GM18505 (cell line): ENCODE measurements at regions not wholly inside any gene's neighbourhood (a gene's known extent, or its start where the extent isn't known, plus 50 kb on each side); places are given as distances from the start of the nearest gene placed in this dataset.

Source experiments
- ATAC-seq: cut with Tn5 transposase; IDR thresholded peaks from one replicate; pipeline ENCODE4 v1.9.1; 2021; ENCODE audit not compliant: unreplicated experiment
- POLR2A ChIP-seq: IDR thresholded peaks from 4 replicates; pipeline ENCODE4 v1.6.1; 2011; ENCODE audit warnings: borderline replicate concordance; ENCODE audit not compliant: insufficient read depth, insufficient read length; ENCODE audit errors: extremely low read depth

DNA sequence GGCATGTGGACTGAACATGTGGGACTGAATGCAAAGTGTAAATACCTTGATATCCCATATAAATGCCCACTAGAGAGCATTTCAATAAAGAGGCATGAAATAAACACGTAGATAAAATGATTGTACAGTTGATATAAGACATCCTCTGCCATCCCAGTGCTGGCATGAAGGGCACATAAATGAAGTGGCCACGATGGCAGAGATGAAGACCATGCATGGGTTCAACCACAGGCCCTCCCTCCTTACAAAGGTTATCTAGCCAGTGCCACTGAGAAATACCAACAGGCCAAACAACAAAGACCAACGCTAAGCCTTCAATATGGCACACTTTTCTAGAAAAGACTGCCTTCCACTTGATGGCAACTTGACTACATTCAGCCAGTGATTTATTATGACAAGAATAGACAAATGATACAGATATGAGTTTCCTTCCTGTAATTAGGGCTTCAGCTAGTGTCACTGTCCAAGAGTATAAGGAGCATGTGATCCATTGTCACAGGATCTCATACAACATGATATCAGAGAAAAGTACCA, 493.9 kb upstream of the MAP2 start:
- ATAC-seq: no peak
- no peak for TF ChIP-seq POLR2A

DNA sequence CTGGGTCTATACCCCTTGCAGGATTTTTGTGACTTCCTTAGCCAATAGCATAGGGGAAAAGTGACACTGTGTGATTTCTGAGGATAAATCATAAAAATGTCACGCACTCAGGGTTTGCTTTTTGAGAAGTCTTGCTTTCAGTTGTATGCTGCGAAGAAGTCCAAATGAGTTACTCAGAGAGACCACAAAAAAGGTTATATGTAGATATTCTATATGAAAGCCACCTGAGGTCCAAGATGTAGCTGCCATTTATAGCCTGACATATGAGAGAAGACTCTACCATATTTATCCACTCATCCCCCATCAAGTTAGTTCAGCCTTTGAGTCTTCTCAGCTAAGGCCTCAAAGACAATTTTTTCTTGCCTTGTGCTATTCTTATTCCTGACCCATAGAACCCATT, 488.3 kb upstream of the MAP2 start:
- no peak for TF ChIP-seq POLR2A
- no peak for ATAC-seq

DNA sequence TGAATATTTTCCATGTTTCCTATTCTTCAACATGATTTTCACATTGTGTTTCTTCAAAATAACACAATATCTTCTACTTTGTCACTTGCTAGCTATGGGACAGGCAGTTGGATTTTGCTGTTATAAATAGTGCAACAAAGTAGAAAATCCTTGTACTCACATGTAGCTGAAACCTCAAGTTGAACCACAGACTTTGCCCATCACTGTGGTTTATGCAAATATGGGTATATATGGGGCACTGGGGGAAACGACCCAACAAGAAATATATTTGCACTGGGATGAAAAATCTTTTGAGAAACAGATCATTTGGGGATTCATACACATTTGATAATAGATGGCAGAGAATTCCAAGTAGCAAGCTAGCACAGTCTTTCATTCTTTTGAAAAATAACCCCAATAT, 486.3 kb upstream of the MAP2 start:
- no peak for ATAC-seq
- no peak for TF ChIP-seq POLR2A

DNA sequence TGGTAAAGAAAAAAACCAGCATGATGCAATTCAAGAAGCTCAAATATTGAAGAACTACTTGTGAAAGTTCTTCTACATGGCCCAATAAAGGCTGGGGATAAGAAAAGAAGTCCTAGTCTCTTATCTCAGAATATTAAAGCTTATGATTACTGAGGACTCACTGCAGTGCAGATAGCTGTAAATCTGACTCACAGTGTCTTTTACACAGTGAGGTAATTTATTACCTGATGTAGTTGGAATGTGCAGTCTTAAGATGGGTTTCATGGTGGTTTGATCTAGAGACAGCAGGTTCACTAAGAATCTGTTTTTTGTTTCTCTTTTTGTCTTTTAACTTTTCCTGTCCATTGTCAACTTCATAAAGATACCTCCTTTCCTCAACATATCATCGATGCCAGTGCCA, 484.0 kb upstream of the MAP2 start:
- TF ChIP-seq POLR2A: no peak
- no peak for ATAC-seq

DNA sequence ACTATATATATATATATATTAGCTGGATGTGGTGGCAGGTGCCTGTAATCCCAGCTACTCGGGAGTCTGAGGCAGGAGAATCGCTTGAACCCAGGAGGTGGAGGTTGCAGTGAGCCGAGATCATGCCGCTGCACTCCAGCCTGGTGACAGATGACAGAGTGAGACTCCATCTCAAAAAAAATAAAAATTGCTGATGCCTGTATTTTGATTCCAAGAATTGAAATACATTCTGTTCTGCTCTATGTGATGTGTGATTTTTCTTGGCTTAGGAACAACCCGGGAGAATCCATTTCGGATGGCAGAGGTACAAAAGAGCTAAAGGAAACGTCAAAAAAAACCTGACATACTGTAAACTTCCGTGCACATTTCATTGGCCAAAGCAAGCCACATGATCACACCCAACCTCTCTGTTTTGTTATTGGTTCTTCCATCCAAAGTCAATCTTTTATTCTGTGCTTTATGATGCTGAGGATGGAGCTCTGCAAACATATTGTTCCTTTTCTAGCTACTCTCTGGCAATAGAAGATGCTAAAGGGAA, 478.1 kb upstream of the MAP2 start:
- TF ChIP-seq POLR2A: no peak
- ATAC-seq: no peak

DNA sequence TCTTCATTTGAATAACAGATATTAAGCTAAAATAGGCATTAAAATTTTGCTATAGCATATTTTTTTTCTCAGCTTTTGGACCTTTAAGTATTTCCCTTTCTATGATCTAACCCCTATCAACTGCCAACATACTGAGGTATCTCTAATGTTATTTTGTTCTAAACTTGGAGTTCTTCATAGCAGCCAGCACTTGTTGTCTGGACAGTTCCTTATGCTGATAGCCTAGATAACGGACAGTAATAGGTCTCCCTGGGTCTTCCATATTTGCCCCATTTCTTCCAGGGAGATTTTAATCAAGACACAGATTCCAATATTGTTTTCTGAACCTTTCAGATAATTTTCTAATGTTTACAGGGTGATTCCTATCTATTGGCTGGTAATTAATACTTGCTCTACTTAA, 475.8 kb upstream of the MAP2 start:
- ATAC-seq: no peak
- no peak for TF ChIP-seq POLR2A

DNA sequence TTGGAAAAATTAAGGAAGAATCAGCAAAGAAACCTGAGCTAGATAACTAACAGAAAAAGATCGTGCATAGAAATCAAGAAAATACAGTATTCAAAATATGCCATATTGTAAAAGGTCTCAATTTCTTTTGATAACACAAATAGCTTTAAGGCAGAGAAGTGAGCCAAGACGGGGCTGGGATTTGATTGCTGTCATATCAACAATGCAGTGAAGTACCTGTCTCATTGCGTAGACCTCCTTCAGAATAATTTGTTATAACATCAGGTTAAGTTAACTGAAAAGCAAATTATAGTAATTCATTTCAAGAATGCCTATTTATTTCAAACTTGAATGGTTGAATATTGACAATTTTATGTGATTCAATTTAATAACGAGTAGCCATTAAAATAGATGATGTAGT, 453.8 kb upstream of the MAP2 start:
- ATAC-seq: no peak

DNA sequence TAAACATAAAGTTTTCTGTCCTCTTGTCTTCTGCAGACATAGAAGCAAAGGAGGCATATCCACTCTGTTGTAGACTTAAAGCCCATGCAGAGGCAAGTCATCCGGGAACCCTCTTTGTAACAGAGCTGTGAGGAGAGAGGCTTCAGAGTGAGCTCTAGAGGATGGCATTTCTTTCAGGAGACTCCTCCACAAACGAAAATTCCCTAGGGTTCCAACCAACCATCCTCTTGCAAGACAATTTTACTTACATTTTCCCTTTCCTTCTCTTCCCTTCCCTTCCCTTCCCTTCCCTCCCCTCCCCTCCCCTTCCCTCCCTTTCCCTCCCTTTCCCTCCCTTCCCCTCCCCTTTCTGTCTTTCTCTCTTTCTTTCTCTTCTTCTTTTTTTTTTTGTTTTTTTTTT, 446.3 kb upstream of the MAP2 start:
- no peak for TF ChIP-seq POLR2A

More for the DNA sequence above, 453.8 kb upstream of the MAP2 start:
- TF ChIP-seq POLR2A: no peak

DNA sequence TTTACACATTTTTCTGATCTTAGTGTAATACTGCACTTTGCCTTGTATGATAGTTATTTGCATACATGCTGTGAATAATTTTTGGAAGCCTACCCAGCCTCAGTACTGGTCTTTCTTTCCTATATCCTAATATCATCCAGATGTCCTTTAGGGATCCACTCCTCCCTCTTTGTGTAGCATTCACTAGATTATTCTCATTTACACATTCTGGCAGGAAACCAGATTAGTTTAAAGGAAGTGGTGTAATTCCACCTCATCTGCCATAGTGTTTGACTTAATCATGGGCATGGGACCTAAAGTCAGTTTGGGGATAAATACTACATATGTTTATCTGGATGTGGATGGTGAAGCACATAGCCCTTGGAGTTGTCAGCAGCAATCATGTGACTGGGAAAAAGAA, 444.9 kb upstream of the MAP2 start:
- ATAC-seq: no peak
- no peak for TF ChIP-seq POLR2A

More for the DNA sequence above, 446.3 kb upstream of the MAP2 start:
- no peak for ATAC-seq

DNA sequence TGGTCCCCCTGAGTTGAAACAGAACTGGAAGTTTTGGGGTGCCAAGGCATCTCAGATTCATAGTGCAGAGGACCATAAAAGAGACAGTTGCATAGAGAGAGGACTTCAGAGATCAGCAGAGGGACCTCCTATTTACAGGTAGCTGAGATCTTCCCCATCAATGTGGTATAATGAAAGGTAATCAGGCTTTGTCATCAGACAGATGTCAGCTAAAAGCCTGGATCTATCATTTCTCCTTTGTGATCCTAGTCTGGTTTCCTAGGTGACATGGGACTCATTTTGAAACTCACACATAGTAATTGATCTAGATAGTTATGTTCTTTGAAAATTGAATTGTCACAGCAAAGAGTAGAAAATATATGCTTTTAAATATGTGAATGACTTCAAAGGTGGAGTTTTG, 443.5 kb upstream of the MAP2 start:
- ATAC-seq: no peak

DNA sequence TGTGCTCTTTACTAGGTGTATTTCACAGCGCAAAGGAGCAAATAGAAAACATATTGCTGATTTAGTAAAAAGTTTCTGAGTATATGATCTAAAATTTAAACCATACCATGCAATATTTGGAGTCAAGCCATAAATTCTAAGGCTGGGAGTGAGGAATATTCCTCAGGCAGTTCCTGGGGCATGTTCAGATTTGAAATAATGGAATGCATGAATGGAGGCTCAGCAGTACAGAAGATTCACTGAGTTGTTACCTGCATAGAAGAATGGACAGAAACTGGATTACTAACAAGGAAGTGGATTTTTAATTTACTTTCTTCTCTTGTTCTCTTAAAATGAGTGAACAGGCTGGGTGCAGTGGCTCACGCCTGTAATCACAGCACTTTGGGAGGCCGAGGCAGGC, 441.0 kb upstream of the MAP2 start:
- TF ChIP-seq POLR2A: no peak
- ATAC-seq: no peak

More for the DNA sequence above, 443.5 kb upstream of the MAP2 start:
- no peak for TF ChIP-seq POLR2A

DNA sequence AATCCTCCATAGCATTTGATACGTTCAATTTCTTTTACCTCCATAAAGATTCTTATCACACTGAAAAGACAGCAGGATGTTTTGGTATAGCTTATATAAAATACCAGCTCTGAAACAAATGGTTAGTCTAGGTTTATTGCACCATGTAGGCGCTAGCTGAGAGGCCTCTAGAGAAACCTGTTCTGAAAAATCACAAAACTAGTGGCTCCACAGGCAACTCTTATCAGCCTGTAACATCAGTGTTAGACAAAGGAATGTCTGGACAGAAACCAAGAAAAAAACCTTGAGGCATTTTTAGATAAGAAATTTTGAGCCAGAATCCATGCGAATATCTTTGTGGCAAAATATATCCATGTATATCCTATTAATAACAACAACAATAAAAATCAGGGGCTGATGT, 440.4 kb upstream of the MAP2 start:
- ATAC-seq: no peak
- TF ChIP-seq POLR2A: no peak

DNA sequence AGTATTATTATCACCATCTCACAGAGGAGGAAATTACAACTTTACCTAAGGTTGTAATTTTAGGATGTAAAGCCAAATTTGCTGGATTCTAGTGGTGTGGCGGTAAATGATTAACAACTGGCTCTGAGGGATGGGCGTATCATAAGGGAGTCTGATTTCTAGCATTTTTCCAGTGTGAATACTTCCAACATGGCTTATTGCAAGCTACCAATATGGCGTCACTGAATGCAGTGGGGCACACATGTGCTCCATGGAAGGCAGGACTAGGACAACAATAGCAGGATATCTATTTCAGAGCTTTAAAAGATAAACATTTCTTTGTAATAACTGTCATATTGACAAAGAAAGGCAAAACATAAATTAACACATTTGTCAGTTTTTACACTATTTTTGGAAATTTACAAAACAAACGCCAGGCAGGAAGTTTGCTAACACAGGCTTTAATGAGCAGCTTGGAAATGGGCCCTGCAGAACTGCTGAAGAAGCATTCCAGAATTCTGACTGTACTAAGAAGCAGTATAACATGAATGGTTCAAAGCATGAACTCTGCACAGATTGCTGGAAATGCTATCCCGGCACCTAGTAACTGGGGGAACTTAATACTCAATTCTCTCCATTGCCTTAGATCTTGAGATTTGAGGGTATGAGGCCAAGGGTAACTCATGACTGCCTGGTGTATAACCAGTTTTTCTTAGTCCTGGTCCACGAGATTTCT, 439.3 kb upstream of the MAP2 start:
- no peak for TF ChIP-seq POLR2A
- ATAC-seq: no peak

DNA sequence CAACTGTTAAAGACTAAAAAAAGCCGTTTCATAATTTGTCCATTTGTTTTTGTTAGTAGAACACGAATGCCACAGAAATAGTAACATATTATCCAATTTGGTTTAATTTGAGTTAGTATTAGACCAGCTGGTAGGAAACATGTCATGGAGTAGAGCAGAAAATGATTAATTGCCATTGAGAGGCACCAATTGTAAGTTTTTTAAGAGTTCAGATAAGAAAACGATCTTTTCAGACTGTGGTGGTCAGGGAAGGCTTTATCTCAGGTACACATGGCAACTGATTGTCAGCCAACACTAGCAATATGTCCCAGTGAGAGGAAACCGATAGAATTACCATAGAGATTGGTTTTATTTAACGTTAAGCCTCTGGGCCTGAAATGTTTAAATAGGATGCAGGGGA, 438.2 kb upstream of the MAP2 start:
- ATAC-seq: no peak

More for the DNA sequence above, 438.2 kb upstream of the MAP2 start:
- TF ChIP-seq POLR2A: no peak
